Activated CD4-positive, CD25-positive, alpha-beta regulatory T cell (primary cell): ENCODE measurements at regions not wholly inside any gene's neighbourhood (a gene's known extent, or its start where the extent isn't known, plus 50 kb on each side); places are given as distances from the start of the nearest gene placed in this dataset.
A peak's percentile ranks its signal among the peaks of the same experiment; 100 is the strongest.
"Not testable (repeated sequence)": the region's sequence is repeated elsewhere in the genome, so short reads cannot be mapped to it uniquely, and the experiment has no call there.

Experiments used
- DNase-seq, 4 experiments: peaks; one replicate each; lab custom pipeline; 2025; lab: John Stamatoyannopoulos, UW

DNA sequence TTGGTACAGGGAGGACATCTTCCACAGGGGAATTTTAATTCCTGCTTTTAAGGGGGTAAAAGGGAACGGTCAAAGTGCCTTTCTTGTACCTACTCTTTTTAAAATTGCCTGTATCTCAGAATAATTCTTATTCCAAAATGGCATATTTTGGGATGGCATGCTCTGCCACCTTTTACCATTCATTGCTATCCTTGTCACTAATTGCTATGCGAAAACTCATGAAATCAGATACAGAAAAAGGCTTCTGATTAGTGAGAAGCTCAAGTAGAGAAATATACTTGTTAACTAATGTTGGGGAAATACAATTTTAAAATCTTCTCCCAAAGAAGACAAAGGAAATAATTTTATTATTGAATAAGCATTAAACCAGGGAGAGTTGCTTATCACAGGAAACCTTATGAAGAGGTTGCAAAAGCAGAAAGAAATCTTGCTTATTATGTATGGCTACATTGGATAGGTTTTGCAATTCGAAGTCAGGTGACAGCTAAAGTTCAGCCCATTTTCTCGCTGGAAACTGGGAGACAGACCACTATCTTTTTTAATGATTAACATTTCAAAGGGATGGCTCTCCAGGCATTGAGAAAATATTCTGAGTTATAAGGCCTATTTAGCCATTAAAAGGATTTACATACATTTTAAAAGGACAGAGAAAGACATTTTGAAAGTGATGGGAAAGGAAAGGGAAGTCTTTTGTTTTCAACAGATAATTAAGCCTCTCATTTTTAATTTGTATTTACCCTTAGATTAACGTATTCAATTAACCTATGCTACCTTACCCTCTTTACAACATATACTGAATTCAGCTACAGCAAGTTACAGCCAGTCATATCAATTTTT is 110.3 kb upstream of the PRSS16 start:
- DNase-seq = no peak

GRCh38 chr6:27138406-27138805 is 109.1 kb upstream of the PRSS16 start:
- DNase-seq = no peak

DNA sequence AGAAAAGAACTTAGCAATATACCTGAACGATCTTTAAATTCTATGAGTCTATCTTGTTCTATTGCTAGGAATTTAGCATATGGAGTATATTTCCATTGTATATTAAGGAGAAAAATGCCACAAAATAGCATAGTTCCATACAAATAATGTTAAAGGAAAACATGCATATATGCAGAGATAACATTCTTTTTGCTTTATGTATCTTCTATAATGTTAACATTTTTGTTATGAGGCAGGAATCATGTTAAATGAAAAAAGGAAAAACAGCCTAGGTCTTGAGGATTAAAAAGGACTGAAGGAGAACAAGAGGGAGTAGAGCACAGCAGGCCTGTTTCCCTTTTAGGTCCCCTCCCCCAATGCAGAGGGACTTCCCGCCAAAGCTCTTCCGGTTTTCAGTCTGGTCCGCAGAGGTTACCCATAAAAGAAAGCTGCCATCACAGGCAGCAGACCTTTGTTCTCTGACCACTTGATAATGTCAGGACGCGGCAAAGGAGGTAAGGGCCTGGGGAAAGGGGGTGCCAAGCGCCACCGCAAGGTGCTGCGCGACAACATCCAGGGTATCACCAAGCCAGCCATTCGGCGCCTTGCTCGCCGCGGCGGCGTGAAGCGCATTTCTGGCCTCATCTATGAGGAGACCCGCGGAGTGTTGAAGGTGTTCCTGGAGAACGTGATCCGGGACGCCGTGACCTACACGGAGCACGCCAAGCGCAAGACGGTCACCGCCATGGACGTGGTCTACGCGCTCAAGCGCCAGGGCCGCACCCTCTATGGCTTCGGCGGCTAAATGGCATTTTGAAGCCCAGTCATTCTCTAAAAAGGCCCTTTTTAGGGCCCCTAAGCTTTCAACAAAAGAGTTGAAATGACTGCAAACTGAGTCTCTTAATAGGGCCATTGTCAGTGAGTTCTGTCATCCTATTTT is 108.4 kb upstream of the PRSS16 start:
- peak; percentile 23 to 36 (median 29) for DNase-seq

DNA sequence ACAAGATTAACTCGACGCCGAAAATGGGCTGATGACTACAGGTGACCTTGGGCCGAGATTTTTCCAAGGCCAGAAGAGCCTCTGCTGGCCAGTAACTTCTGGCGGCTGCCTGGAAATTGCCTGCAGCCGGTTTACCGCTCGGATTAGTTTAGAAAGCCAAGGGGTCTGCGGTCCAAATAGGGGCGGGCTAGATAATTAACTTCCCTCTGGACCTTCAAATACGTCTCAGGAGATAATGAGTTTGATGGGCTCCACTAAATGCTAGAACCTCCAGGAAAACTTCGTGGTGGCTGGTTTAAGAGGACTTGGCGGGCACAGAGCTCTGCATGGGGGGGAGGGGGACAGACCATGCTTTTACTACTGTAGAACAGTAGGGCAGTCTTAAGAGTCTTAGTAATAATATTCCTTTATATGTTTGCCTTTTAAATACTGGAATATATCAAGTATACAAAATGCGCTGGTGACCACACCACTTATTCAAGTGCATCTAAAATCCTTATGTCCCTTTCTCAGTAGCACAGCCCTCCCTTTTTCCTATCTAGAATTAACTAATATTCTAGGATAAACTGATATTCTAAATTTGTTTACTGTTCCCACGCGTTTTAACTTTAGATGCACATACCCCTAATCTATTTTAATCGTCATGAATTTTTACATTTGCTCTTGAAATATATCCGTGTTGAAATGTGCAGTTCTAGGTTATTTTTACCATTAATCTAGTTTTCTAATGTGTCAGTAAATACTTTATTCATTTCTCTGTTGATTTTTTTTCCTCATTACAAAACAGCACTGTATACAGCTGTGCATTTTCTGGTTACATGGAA is 107.5 kb upstream of the PRSS16 start:
- no peak for DNase-seq

DNA sequence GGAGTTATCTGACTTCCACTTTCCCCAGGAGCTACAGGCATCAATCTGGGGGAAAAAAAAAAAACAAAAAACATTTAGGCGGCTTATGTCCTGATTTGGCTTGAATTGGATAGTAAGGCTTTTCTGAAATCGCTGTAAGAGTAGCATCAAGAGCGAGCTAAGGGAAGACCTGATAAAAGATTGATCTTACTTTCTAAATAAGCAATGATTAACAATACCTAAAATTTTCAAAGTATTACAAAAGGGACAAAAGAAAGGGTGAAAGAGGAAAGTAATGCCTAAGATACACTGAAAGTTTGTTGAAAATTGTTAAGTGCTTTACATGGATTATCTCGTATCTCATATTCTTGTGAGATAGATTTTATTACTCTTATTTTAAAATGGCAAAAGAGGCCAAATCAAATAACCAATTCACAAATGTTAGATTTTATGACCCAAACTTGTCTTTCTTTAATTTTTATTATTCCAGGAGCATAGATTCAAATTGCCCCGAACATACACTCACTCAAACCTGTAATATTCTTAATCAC is 106.4 kb upstream of the PRSS16 start:
- no peak for DNase-seq

DNA sequence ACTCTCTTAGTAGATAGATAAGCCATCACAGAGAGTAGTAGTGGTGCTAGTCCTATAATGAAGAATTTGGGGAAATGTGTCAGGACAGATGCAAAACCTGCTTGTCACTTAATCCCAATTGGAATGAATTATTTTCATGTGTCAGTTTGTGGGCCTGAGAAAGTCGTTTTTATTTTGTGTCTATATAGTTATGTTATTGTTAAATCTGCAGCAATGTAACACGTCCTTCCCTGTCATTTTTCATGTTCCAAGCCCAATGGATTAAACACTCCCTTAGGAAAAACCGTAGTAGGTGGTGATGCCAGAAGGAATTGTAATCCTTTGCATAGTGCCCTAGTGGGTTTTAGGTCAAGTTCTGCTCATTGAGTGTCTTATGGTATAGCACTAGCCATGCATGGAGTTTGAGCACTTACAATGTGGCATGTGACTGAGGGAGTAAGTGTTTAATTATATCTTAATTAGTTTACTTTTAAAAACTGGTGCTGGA is 105.9 kb upstream of the PRSS16 start:
- no peak for DNase-seq

DNA sequence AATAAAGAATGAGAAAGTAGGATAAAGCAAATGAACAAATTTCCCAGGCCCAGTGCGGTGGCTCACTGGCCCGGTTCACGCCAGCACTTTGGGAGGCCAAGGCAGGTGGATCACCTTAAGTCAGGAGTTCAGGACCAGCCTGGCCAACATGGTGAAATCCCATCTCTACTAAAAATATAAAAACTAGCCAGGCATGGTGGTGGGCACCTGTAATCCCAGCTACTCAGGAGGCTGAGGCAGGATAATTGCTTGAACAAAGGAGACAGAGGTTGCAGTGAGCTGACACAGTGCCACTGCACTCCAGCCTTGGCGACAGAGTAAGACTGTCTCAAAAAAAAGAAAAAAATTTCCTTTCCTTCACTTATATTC is 104.5 kb upstream of the PRSS16 start:
- not testable (repeated sequence) for DNase-seq

- no peak for DNase-seq
Observed at GRCh38 chr6:27143474-27144026, 104.0 kb upstream of the PRSS16 start.

- DNase-seq = no peak
Observed at GRCh38 chr6:27144740-27145079, 102.8 kb upstream of the PRSS16 start.

GRCh38 chr6:27145731-27146455 is 101.6 kb upstream of the PRSS16 start:
- peak in 2 of 4 experiments; percentile 33 to 35 for DNase-seq

- not testable (repeated sequence) for DNase-seq
Observed at GRCh38 chr6:27146456-27146705, 101.1 kb upstream of the PRSS16 start.

DNA sequence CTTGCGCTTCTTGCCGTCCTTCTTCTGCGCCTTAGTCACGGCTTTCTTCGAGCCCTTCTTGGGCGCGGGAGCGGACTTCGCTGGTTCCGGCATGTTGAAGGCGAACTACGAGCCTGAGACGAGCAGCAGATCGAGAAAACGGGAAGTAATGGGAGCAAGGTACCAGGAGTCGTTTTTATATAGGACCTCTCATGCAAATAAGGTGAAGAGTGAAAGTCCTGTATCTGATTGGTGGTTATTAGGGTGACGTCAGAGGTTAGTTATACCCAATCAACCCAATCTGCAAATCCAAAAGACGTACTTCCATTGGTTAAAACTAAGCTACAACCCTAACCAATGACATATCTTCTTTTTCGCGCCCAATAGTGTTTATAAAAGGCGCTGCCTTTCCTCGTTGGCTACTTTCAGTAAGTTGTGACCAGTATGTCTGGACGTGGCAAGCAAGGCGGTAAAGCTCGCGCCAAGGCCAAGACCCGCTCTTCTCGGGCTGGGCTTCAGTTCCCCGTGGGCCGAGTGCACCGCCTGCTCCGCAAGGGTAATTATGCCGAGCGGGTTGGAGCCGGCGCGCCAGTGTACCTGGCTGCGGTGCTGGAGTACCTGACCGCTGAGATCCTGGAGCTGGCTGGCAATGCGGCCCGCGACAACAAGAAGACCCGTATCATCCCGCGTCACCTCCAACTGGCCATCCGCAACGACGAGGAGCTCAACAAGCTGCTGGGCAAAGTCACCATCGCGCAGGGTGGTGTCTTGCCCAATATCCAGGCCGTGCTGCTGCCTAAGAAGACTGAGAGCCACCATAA is 100.6 kb upstream of the PRSS16 start:
- DNase-seq = peak; percentile 28 to 60 (median 50)

DNA sequence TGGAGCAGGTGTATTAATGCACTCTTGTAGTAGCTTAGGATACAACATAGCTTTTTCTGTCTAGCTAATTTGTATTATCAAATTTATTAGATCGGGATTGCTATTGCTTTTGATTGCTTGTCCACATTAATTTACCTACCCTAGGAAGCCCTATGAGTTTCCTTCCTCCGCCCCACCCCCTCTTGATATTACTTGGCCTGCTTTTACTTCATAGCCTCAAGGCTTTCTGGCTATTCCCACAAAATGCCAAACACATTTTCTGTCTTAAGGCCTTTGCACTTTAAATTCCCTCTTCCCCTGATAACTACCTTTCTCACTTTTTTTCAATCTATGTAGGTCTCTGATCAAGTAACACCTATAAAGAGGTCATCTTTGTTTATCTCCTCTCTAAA is 99.1 kb upstream of the PRSS16 start:
- DNase-seq = no peak

- no peak for DNase-seq
Observed at GRCh38 chr6:27149150-27149549, 98.4 kb upstream of the PRSS16 start.

- DNase-seq = no peak
Observed at GRCh38 chr6:27154696-27155095, 92.8 kb upstream of the PRSS16 start.

GRCh38 chr6:27156874-27157458 is 90.5 kb upstream of the PRSS16 start:
- no peak for DNase-seq

DNA sequence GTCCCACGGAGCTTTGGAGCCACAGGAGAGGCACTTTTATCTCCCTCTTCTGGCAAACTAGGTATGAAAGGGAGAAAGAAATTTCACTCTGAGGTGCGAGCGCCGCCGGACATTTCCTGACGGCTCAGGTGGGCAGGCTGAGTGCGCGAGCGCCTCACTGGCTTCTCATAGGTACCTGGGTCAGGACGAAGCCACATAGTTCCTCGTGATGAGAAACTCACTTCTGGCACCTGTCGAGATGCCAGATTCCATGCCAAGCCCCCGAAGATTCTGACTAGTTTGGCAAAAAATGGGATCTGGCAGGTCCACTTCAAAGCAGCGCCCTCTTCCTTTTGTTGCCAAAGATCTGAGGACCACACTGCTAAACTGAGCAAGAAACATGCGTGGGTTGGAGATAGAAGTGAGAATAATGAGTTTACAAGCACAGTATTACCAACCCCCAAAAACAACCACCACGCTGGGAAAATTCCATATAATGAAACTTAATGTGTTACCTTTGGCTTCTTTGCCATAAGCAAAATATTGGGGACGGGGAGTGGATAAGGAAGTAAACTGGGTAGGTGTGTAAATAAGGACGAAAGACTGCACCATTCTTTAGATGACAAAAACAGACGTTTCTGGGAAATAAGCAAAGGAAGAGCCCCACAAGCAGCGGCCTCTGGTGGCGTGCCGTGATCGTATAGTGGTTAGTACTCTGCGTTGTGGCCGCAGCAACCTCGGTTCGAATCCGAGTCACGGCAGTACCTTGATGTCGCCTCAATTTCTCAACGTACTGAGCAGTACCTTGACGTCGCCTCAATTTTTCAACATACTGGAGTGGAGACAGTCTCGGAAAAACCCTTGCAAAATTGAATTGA is 89.8 kb upstream of the PRSS16 start:
- DNase-seq = peak; percentile 44 to 64 (median 57)

DNA sequence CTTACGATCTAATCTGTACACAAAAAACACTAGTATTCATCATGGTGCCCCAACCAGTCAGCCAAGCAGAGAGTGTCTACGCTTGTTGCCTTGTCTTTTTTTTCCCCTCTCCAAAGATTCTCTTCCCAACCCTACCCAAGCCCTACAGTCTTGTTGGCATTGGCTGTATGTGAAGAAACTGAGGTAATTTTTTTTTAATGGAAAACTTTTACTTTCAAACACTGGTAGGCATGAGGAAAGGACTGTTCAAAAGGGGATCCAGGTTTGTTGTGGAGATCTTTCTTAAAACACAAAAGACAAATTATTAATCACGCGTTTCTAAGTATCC is 89.2 kb upstream of the PRSS16 start:
- DNase-seq = no peak

- no peak for DNase-seq
Observed at GRCh38 chr6:27159725-27160124, 87.8 kb upstream of the PRSS16 start.
